Effector memory CD4-positive, alpha-beta T cell (primary cell): ENCODE measurements at regions not wholly inside any gene's neighbourhood (a gene's known extent, or its start where the extent isn't known, plus 50 kb on each side); places are given as distances from the start of the nearest gene placed in this dataset.

Experiments
- DNase-seq, 3 donors: peaks; one replicate each; pipeline ENCODE4 v3.0.0-alpha.2; 2020
- H3K27ac ChIP-seq: 2 replicates; pipeline ENCODE4 v1.7.0; 2013; ENCODE audit warnings: mild to moderate bottlenecking, low read length, moderate library complexity; ENCODE audit not compliant: insufficient read depth, poor library complexity, severe bottlenecking
- H3K27me3 ChIP-seq: replicated peaks from 2 replicates; pipeline ENCODE4 v1.7.0; 2013; ENCODE audit warnings: mild to moderate bottlenecking, low read length; ENCODE audit not compliant: insufficient read depth, control insufficient read depth, poor library complexity, severe bottlenecking
- H3K36me3 ChIP-seq: 2 replicates; pipeline ENCODE4 v1.7.0; 2013; ENCODE audit warnings: mild to moderate bottlenecking, low read length, moderate library complexity; ENCODE audit not compliant: control insufficient read depth, insufficient read depth
- H3K4me1 ChIP-seq: 2 replicates; pipeline ENCODE4 v1.7.0; 2013; ENCODE audit warnings: low read length, mild to moderate bottlenecking; ENCODE audit not compliant: control insufficient read depth, insufficient read depth, poor library complexity, severe bottlenecking
- H3K4me3 ChIP-seq: 2 replicates; pipeline ENCODE4 v1.7.0; 2013; ENCODE audit warnings: low read length, low read depth, mild to moderate bottlenecking; ENCODE audit not compliant: insufficient read depth, poor library complexity, severe bottlenecking
- H3K9me3 ChIP-seq: 2 replicates; pipeline ENCODE4 v1.7.0; 2013; ENCODE audit warnings: mild to moderate bottlenecking, low read length, moderate library complexity; ENCODE audit not compliant: control insufficient read depth

DNA sequence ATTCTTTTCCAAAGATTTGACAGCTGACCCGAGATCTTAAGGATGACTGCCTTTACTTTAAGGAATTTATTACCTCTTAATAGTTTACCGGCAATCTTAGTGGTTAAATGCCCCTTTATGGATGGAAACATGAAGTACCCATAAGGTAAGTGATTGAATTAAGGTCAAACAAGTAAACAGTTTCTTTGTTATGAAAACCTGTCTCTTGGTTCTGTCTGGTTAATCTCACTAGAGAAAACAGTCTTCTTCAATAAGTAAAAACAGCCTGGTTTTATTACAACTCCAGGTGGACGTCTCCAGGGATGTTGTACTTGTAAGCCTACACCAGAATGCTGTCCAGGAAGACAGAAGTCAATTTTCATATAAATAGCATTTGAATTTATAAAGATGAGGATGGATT, 161.8 kb upstream of the MTPN start:
- no peak for DNase-seq
- no peaks in the 10 kb centered on the region for H3K4me1 ChIP-seq

DNA sequence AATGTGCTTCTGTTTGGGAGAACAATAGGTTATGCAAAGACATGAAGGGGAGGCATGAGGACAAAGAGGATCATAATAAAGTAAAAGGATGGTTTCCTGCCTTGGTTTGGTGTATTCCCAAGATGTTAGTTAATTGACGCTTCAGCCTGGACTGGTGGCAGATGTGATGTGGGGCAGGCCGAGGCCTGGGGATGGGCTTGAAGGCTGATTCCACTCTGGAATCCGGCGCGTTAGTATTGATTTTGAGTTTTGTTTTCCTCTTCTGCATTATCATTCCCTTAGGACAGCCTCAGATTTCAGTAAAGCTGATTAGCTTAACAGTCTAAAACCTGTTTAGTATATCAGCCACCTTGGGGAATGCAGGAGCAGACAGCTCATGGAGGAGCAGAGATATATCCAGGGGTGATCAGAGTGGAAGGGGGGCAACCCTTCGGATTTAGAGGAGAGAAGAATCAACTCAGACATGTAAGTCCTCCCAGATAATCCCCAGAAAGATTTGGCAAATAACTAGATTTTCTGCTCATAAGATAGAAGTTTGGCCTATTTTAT, 159.8 kb upstream of the MTPN start:
- DNase-seq: no peak
- H3K4me3 ChIP-seq: no peak overlapping the region
- H3K9me3 ChIP-seq: no peaks in the 10 kb centered on the region
- H3K36me3 ChIP-seq: no peaks in the 10 kb centered on the region
- no peak overlapping the region for H3K27ac ChIP-seq
- H3K27me3 ChIP-seq: no peaks in the 10 kb centered on the region
- no peaks in the 10 kb centered on the region for H3K4me1 ChIP-seq

More for the DNA sequence above, 161.8 kb upstream of the MTPN start:
- H3K27ac ChIP-seq: no peak overlapping the region
- H3K27me3 ChIP-seq: no peaks in the 10 kb centered on the region
- H3K36me3 ChIP-seq: no peaks in the 10 kb centered on the region
- H3K4me3 ChIP-seq: no peak overlapping the region
- no peaks in the 10 kb centered on the region for H3K9me3 ChIP-seq

GRCh38 chr7:136134503-136134902, 157.3 kb upstream of the MTPN start:
- Histone ChIP-seq H3K27ac (no peak overlapping the region), H3K27me3 (no peaks in the 10 kb centered on the region), H3K9me3 (no peaks in the 10 kb centered on the region), H3K36me3 (no peaks in the 10 kb centered on the region), H3K4me1 (no peaks in the 10 kb centered on the region), H3K4me3 (no peak overlapping the region)
- DNase-seq: no peak

DNA sequence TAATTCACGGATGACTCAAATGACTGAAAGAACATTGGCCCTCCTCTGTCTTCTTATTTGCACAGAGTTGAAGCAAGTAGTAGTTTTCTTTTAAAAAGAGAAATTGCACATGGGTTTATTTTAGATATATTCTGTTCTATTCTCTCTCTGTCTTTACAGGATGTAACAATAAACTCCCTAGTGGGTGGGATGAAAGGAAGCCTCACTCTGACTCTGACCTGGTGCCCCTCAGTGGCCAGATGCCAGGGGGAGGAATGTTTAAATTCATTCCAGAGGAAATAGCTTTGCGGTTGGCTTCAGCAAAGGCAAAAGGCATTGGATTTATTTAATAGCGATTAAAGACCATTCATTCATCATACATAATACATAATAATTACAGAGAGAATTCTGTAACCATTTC, 156.4 kb upstream of the MTPN start:
- DNase-seq: no peak
- no peaks in the 10 kb centered on the region for H3K9me3 ChIP-seq

GRCh38 chr7:136131304-136131630, 154.1 kb upstream of the MTPN start:
- Histone ChIP-seq H3K36me3 (no peaks in the 10 kb centered on the region), H3K4me3 (no peak overlapping the region), H3K9me3 (no peaks in the 10 kb centered on the region), H3K27ac (no peak overlapping the region), H3K27me3 (no peaks in the 10 kb centered on the region), H3K4me1 (no peaks in the 10 kb centered on the region)
- DNase-seq: no peak

More for the DNA sequence above, 156.4 kb upstream of the MTPN start:
- Histone ChIP-seq H3K27ac (no peak overlapping the region), H3K4me1 (no peaks in the 10 kb centered on the region), H3K27me3 (no peaks in the 10 kb centered on the region), H3K36me3 (no peaks in the 10 kb centered on the region), H3K4me3 (no peak overlapping the region)

- Histone ChIP-seq H3K9me3 (no peaks in the 10 kb centered on the region), H3K27ac (no peak overlapping the region), H3K4me3 (no peak overlapping the region), H3K4me1 (no peaks in the 10 kb centered on the region), H3K27me3 (no peaks in the 10 kb centered on the region), H3K36me3 (no peaks in the 10 kb centered on the region)
- DNase-seq: no peak
These were observed 153.5 kb upstream of the MTPN start for GRCh38 chr7:136130511-136131303.

DNA sequence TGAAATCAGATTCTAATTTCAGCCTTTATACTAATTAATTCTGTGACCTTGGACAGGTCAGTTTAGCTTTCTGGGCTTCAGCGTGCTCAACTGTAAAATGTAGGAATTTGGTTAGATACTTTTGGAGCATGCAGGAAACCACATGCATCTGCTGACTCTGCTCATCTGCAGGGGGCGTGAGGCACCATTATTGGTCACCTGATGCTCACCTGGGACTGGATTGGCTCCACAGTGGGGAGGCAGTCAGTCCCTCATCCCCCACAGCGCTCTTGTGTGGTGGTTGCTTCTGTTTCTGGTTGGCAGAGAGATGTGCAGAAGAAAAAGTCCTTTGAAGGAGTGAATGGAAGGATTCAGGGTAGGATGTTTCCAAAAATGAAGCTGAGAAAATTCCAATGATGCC, 150.9 kb upstream of the MTPN start:
- Histone ChIP-seq H3K27ac (no peak overlapping the region), H3K4me1 (no peaks in the 10 kb centered on the region), H3K36me3 (no peaks in the 10 kb centered on the region), H3K27me3 (no peaks in the 10 kb centered on the region), H3K4me3 (no peak overlapping the region), H3K9me3 (no peaks in the 10 kb centered on the region)
- DNase-seq: no peak

- Histone ChIP-seq H3K9me3 (no peaks in the 10 kb centered on the region), H3K4me1 (no peaks in the 10 kb centered on the region), H3K27ac (no peak overlapping the region), H3K36me3 (no peaks in the 10 kb centered on the region), H3K4me3 (no peak overlapping the region), H3K27me3 (no peaks in the 10 kb centered on the region)
- no peak for DNase-seq
These were observed 146.2 kb upstream of the MTPN start for GRCh38 chr7:136123352-136123751.

DNA sequence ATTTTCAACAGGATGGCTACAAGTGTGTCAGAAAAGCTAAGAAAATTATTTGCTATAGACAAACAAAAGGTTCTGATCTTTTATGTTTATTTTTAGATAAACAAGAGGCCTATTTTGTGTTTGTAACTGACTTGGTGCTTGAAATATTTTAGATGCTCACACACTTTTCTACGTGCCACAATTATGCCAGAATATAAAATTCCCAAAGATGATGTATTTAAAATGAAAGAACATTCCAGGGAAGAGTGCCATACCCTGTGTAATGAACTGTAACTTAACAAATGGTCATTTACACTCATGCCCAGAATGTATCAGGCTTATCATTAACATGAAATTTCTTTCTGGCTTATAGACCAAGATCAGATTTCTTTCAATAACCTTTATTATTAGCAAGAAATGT, 144.9 kb upstream of the MTPN start:
- no peaks in the 10 kb centered on the region for H3K9me3 ChIP-seq
- H3K36me3 ChIP-seq: no peaks in the 10 kb centered on the region
- H3K27ac ChIP-seq: no peak overlapping the region
- no peak for DNase-seq
- H3K27me3 ChIP-seq: no peaks in the 10 kb centered on the region
- H3K4me1 ChIP-seq: no peaks in the 10 kb centered on the region
- H3K4me3 ChIP-seq: no peak overlapping the region

- Histone ChIP-seq H3K27ac (no peak overlapping the region), H3K36me3 (no peaks in the 10 kb centered on the region)
These were observed 140.4 kb upstream of the MTPN start for GRCh38 chr7:136117539-136117938.

More at GRCh38 chr7:136117539-136117938, 140.4 kb upstream of the MTPN start:
- no peaks in the 10 kb centered on the region for H3K9me3 ChIP-seq
- DNase-seq: no peak
- H3K27me3 ChIP-seq: no peaks in the 10 kb centered on the region
- no peak overlapping the region for H3K4me3 ChIP-seq
- peaks cover 3% of the 10 kb centered on the region for H3K4me1 ChIP-seq
